ENCODE measurements at regions not wholly inside any gene's neighbourhood (a gene's known extent, or its start where the extent isn't known, plus 50 kb on each side); places are given as distances from the start of the nearest gene placed in this dataset.
"Not testable (repeated sequence)": the region's sequence is repeated elsewhere in the genome, so short reads cannot be mapped to it uniquely, and the experiment has no call there.

DNA sequence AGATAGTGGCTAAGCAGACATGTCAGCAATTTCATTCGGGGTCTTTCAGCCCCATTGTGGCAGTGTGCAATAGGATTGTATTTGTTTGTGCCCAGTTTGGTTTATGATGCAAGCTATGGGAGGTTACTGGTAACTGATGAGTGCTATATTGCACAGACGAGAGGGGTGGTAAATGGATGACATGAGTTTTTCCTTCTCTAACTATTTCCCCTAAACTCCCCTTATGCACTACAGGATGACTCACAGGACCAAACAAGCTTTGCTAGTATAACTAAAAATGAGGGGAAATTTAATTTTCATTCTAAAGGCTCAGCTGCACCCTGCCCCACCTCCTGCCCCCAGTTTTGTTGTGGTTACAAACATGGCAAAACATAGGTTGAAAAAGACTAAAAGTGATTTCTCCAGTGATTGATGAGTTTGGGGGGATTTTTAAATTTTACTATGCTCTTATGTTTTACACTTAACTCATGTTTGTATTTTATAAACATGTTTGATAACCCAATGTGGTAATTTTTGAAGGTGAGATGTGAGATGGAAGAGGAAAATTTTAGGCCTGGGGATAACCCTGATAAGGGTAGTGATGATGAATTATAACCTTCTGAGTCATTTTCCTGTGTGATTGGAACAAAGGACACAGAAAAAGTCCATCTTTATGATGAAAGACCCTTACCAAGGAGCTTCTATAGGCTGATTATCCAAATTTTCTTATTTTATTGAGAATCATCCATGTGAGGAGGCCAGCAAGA, 60.8 kb upstream of the NAMPT start:
- Mint-ChIP-seq H3K36me3 (ENCODE audit: low read depth) (peaks cover 57% of the 10 kb centered on the region), H3K4me1 (ENCODE audit: low read depth) (peaks cover 28% of the 10 kb centered on the region), H3K27me3 (ENCODE audit: insufficient read depth) (peaks cover 37% of the 10 kb centered on the region), H3K9me3 (peaks cover 60% of the 10 kb centered on the region), H3K4me3 (no peak overlapping the region), H3K27ac (no peak overlapping the region)
- no peak for DNase-seq
- TF ChIP-seq, protein P1, sequence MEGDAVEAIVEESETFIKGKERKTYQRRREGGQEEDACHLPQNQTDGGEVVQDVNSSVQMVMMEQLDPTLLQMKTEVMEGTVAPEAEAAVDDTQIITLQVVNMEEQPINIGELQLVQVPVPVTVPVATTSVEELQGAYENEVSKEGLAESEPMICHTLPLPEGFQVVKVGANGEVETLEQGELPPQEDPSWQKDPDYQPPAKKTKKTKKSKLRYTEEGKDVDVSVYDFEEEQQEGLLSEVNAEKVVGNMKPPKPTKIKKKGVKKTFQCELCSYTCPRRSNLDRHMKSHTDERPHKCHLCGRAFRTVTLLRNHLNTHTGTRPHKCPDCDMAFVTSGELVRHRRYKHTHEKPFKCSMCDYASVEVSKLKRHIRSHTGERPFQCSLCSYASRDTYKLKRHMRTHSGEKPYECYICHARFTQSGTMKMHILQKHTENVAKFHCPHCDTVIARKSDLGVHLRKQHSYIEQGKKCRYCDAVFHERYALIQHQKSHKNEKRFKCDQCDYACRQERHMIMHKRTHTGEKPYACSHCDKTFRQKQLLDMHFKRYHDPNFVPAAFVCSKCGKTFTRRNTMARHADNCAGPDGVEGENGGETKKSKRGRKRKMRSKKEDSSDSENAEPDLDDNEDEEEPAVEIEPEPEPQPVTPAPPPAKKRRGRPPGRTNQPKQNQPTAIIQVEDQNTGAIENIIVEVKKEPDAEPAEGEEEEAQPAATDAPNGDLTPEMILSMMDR (IDR thresholded peaks at IDR 0.05) = no peak

DNA sequence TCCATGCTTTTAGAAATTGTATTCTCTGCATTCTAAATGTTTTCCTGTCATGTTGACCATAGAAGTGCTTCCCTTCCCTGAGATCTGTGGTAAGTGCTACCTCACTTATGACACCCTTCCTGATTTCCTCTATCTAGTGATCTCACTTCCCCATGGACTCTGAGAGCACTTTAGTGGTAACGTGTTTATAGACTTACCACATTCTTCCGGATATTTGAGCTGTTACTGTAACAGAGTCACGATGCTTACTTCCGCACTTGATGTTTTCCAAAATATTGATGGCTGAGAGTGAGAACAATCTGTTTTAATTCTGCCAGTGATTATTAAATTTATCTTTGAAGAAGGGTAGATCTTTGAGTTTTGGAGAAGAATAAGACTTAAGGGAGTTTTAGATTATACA, 60.1 kb upstream of the NAMPT start:
- H3K27ac Mint-ChIP-seq = no peak overlapping the region
- peaks cover 60% of the 10 kb centered on the region for H3K9me3 Mint-ChIP-seq
- H3K27me3 Mint-ChIP-seq (ENCODE audit: insufficient read depth) = peaks cover 37% of the 10 kb centered on the region
- DNase-seq = no peak
- peaks cover 28% of the 10 kb centered on the region for H3K4me1 Mint-ChIP-seq (ENCODE audit: low read depth)
- TF ChIP-seq, protein P1 (IDR thresholded peaks at IDR 0.05) = no peak
- no peak overlapping the region for H3K4me3 Mint-ChIP-seq
- peaks cover 53% of the 10 kb centered on the region for H3K36me3 Mint-ChIP-seq (ENCODE audit: low read depth)

DNA sequence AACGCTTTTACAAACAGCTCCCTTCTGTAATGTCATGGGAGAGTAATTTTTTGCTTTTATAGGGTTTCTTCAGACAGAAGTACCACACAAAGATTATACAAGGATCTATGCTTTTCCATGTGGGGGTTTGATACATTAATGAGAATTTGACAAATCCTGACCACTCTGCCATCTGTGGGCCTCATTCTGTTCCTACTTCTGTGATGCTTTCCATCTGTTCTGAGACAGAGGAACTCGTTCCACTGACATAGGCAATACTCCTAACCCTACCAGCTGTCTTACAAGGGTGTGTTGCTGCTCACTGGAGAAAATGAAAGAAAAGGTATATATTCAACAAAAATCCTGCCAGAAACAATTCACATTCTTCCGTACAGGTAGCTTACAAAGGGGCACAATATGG, 59.4 kb upstream of the NAMPT start:
- Mint-ChIP-seq H3K9me3 (peaks cover 57% of the 10 kb centered on the region), H3K4me1 (ENCODE audit: low read depth) (peaks cover 28% of the 10 kb centered on the region), H3K36me3 (ENCODE audit: low read depth) (peaks cover 46% of the 10 kb centered on the region), H3K27me3 (ENCODE audit: insufficient read depth) (peaks cover 32% of the 10 kb centered on the region), H3K27ac (no peak overlapping the region), H3K4me3 (no peak overlapping the region)
- TF ChIP-seq, protein P1 (IDR thresholded peaks at IDR 0.05) = no peak
- no peak for DNase-seq

DNA sequence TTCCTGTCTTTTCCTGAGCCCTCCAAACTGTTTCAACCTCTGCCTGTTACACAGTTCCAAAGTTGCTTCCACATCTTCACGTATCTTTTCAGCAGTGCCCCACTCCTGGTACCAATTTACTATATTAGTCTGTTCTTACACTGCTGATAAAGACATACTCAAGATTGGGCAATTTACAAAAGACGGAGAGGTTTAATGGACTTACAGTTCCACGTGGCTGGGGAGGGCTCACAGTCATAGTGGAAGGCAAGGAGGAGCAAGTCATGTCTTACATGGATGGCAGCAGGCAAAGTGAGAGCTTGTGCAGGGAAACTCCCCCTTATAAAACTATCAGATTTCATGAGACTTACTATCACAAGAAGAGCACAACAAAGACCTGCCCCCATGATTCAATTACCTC, 57.3 kb upstream of the NAMPT start:
- not testable (repeated sequence) for H3K27ac Mint-ChIP-seq

DNA sequence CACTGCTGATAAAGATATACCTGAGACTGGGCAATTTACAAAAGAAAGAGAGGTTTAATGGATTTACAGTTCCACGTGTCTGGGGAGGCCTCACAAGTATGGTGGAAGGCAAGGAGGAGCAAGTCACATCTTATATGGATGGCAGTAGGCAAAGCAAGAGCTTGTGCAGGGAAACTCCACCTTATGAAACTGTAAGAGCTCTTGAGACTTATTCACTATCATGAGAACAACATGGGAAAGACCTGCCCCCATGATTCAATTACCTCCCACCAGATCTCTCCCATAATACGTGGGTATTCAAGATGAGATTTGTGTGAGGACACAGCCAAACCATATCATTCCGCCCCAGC, 55.4 kb upstream of the NAMPT start:
- not testable (repeated sequence) for H3K27ac Mint-ChIP-seq, H3K4me3 Mint-ChIP-seq
- H3K9me3 Mint-ChIP-seq = peaks cover 54% of the 10 kb centered on the region

More for the DNA sequence above, 57.3 kb upstream of the NAMPT start:
- H3K27me3 Mint-ChIP-seq (ENCODE audit: insufficient read depth) = peaks cover 21% of the 10 kb centered on the region
- not testable (repeated sequence) for DNase-seq, H3K4me3 Mint-ChIP-seq
- peaks cover 53% of the 10 kb centered on the region for H3K9me3 Mint-ChIP-seq
- H3K4me1 Mint-ChIP-seq (ENCODE audit: low read depth) = peaks cover 22% of the 10 kb centered on the region
- peaks cover 36% of the 10 kb centered on the region for H3K36me3 Mint-ChIP-seq (ENCODE audit: low read depth)

DNA sequence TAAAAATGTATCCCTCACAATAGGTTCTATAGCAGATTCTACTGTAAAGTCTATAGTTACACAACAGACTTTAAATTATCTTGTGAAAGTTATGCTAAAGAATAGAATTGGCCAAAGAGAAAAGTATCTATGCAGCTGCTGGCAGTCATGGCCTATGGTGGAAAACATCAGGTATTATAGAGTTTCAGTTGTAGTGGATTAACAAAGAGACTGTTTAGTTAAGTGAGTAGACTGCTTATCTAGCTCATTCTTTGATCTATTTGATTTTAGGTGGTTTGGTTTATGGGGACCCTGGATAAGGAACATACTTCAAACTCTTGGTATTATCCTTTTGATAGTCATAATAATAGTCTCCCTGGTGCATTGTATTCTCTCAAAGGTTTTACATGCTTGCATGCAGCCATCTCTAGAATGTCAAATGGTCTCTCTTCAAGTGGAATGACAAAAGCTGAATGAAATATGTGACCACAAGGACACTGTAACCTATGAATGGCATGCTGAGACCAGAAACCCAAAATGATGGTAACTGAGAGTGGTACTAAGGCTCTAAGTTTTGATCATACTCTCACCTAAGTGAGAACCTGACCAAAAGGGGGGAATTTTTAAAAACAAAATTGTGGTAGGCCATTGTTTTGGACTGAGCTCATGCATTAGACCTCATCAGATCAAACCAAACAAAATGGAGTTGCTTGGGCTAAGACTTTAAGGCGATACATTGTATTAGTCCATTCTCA, 54.9 kb upstream of the NAMPT start:
- Mint-ChIP-seq H3K27me3 (ENCODE audit: insufficient read depth) (peaks cover 21% of the 10 kb centered on the region), H3K9me3 (peaks cover 54% of the 10 kb centered on the region), H3K27ac (no peak overlapping the region), H3K36me3 (ENCODE audit: low read depth) (peaks cover 31% of the 10 kb centered on the region), H3K4me3 (no peak overlapping the region), H3K4me1 (ENCODE audit: low read depth) (no peaks in the 10 kb centered on the region)
- TF ChIP-seq, protein P1 (IDR thresholded peaks at IDR 0.05) = no peak
- no peak for DNase-seq

More for the DNA sequence above, 55.4 kb upstream of the NAMPT start:
- H3K36me3 Mint-ChIP-seq (ENCODE audit: low read depth) = peaks cover 34% of the 10 kb centered on the region
- H3K4me1 Mint-ChIP-seq (ENCODE audit: low read depth); DNase-seq: not testable (repeated sequence)
- H3K27me3 Mint-ChIP-seq (ENCODE audit: insufficient read depth) = peaks cover 21% of the 10 kb centered on the region

All from HFFc6 (cell line).